IMR-90 (cell line): ENCODE measurements at regions not wholly inside any gene's neighbourhood (a gene's known extent, or its start where the extent isn't known, plus 50 kb on each side); places are given as distances from the start of the nearest gene placed in this dataset.

ENCODE experiments used
- ATAC-seq: fragments of 200-7000 bp; cut with Tn5 transposase; 2 replicates; pipeline ENCODE4 v1.9.1; 2020; ENCODE audit warnings: low read depth, mild to moderate bottlenecking, moderate library complexity
- BruUV-seq: library from RNA; stranded (reverse); fragments of 400-500 nt; replicated peaks from 2 replicates; lab custom pipeline; 2021; lab: Mats Ljungman, UMichigan
- CTCF ChIA-PET: fragments of 300-600 bp; formaldehyde crosslinking; extraction: SDS; loops from one replicate; lab custom pipeline; 2021; ENCODE audit warnings: antibody characterized with exemption; lab: Yijun Ruan, JAX
- POLR2A ChIA-PET: fragments of 300-600 bp; sonication (Branson Sonifier 250); formaldehyde crosslinking; loops from one replicate; lab custom pipeline; 2022; ENCODE audit warnings: antibody characterized with exemption; ENCODE audit not compliant: unreplicated experiment; lab: Charles Lee
- DNase-seq: peaks from one replicate; pipeline ENCODE4 v3.0.0; 2013
- H2AFZ ChIP-seq: replicated peaks from 2 replicates; pipeline ENCODE3; 2013; ENCODE audit warnings: low read length, mild to moderate bottlenecking; ENCODE audit not compliant: poor library complexity
- H2AK5ac ChIP-seq: 2 replicates; pipeline ENCODE4 v1.6.1; 2013; ENCODE audit warnings: low read depth, low read length, inconsistent platforms
- H2AK9ac ChIP-seq: replicated peaks from 2 replicates; pipeline ENCODE3; 2013; ENCODE audit warnings: mild to moderate bottlenecking, low read depth, low read length, moderate library complexity; ENCODE audit not compliant: poor library complexity
- H2BK120ac ChIP-seq: 2 replicates; pipeline ENCODE4 v1.6.1; 2013; ENCODE audit warnings: low read depth, low read length, inconsistent platforms
- H2BK15ac ChIP-seq: 3 replicates; pipeline ENCODE4 v1.6.1; 2013; ENCODE audit warnings: low read depth, low read length, inconsistent platforms
- H2BK20ac ChIP-seq: 2 replicates; pipeline ENCODE4 v1.6.1; 2013; ENCODE audit warnings: low read depth, mild to moderate bottlenecking, inconsistent platforms, low read length, moderate library complexity
- H2BK5ac ChIP-seq: 2 replicates; pipeline ENCODE4 v1.6.1; 2013; ENCODE audit warnings: mild to moderate bottlenecking, low read depth, low read length, inconsistent platforms; ENCODE audit not compliant: poor library complexity, severe bottlenecking
- H3K14ac ChIP-seq: replicated peaks from 2 replicates; pipeline ENCODE4 v1.6.1; 2013; ENCODE audit warnings: low read depth, low read length, inconsistent platforms
- H3K18ac ChIP-seq: 2 replicates; pipeline ENCODE4 v1.6.1; 2013; ENCODE audit warnings: low read depth, low read length, control low read depth
- H3K23ac ChIP-seq: 2 replicates; pipeline ENCODE4 v1.6.1; 2013; ENCODE audit warnings: low read depth, low read length, inconsistent platforms
- H3K27ac ChIP-seq: 2 replicates; pipeline ENCODE4 v1.5.1; 2013; ENCODE audit warnings: mild to moderate bottlenecking, control low read depth, low read length; ENCODE audit not compliant: insufficient read depth
- H3K27me3 ChIP-seq: 2 replicates; pipeline ENCODE4 v1.6.1; 2013; ENCODE audit warnings: low read length; ENCODE audit not compliant: control insufficient read depth, insufficient read depth
- H3K36me3 ChIP-seq: 2 replicates; pipeline ENCODE4 v1.6.1; 2013; ENCODE audit warnings: low read length, mixed read lengths; ENCODE audit not compliant: control insufficient read depth, insufficient read depth
- H3K4ac ChIP-seq: 2 replicates; pipeline ENCODE4 v1.6.1; 2013; ENCODE audit warnings: low read depth, low read length, inconsistent platforms
- H3K4me1 ChIP-seq: 2 replicates; pipeline ENCODE4 v1.6.1; 2013; ENCODE audit warnings: low read length, mixed read lengths; ENCODE audit not compliant: control insufficient read depth, insufficient read depth
- H3K4me2 ChIP-seq: 2 replicates; pipeline ENCODE4 v1.6.1; 2013; ENCODE audit warnings: low read depth, mild to moderate bottlenecking, control low read depth, low read length, moderate library complexity
- H3K4me3 ChIP-seq: 2 replicates; pipeline ENCODE4 v1.5.1; 2013; ENCODE audit warnings: low read depth, mild to moderate bottlenecking, control low read depth, low read length, moderate library complexity; ENCODE audit not compliant: insufficient read depth
- H3K56ac ChIP-seq: 2 replicates; pipeline ENCODE4 v1.6.1; 2013; ENCODE audit warnings: low read length, inconsistent platforms; ENCODE audit not compliant: insufficient read depth; ENCODE audit errors: extremely low read depth
- H3K79me1 ChIP-seq, 2 experiments: 2 replicates each; pipeline ENCODE4 v1.6.1; 2013; ENCODE audit warnings: low read length in 2 of 2, inconsistent platforms in 1 of 2, low read depth in 1 of 2
- H3K9ac ChIP-seq: 2 replicates; pipeline ENCODE4 v1.6.1; 2013; ENCODE audit warnings: low read depth, low read length, control low read depth
- H3K9me1 ChIP-seq: 2 replicates; pipeline ENCODE4 v1.6.1; 2013; ENCODE audit warnings: low read length, inconsistent platforms; ENCODE audit not compliant: insufficient read depth
- H3K9me3 ChIP-seq: 2 replicates; pipeline ENCODE4 v1.6.1; 2013; ENCODE audit warnings: low read length; ENCODE audit not compliant: control insufficient read depth, insufficient read depth
- H4K20me1 ChIP-seq: 2 replicates; pipeline ENCODE4 v1.6.1; 2013; ENCODE audit warnings: low read length, inconsistent platforms; ENCODE audit not compliant: insufficient read depth
- H4K5ac ChIP-seq: 2 replicates; pipeline ENCODE4 v1.6.1; 2013; ENCODE audit warnings: mild to moderate bottlenecking, low read depth, low read length, control low read depth
- H4K8ac ChIP-seq, 2 experiments: 2 replicates each; pipeline ENCODE4 v1.6.1; 2013; ENCODE audit warnings: low read depth in 2 of 2, low read length in 2 of 2, control low read depth in 1 of 2, inconsistent platforms in 1 of 2
- H4K91ac ChIP-seq: 2 replicates; pipeline ENCODE4 v1.6.1; 2013; ENCODE audit warnings: low read depth, low read length, inconsistent platforms; ENCODE audit not compliant: insufficient read depth
- BHLHE40 ChIP-seq: fragments of 150-350 bp; IDR thresholded peaks from 2 replicates; pipeline ENCODE4 v1.6.1; 2016; ENCODE audit warnings: mild to moderate bottlenecking, low read depth, low read length
- CTCF ChIP-seq: conservative IDR thresholded peaks from 2 replicates; pipeline ENCODE4 v1.5.1; 2012; ENCODE audit warnings: mild to moderate bottlenecking, low read depth, low read length, improper control_type of control experiment
- FOS ChIP-seq: fragments of 150-350 bp; IDR thresholded peaks from 2 replicates; pipeline ENCODE4 v1.6.1; 2016; ENCODE audit warnings: low read depth, low read length
- MAZ ChIP-seq: IDR thresholded peaks from 2 replicates; pipeline ENCODE4 v1.6.1; 2012; ENCODE audit warnings: low read depth, mild to moderate bottlenecking, low read length, improper control_type of control experiment, moderate library complexity, borderline replicate concordance
- POLR2A ChIP-seq: IDR thresholded peaks from 2 replicates; pipeline ENCODE4 v1.6.1; 2012; ENCODE audit warnings: mild to moderate bottlenecking, low read depth, low read length
- RAD21 ChIP-seq: IDR thresholded peaks from 2 replicates; pipeline ENCODE4 v1.6.1; 2012; ENCODE audit warnings: low read length, improper control_type of control experiment
- RCOR1 ChIP-seq: IDR thresholded peaks from 2 replicates; pipeline ENCODE4 v1.6.1; 2012; ENCODE audit warnings: mild to moderate bottlenecking, low read length, improper control_type of control experiment; ENCODE audit not compliant: insufficient replicate concordance
- RFX5 ChIP-seq: IDR thresholded peaks from 2 replicates; pipeline ENCODE4 v1.8.0; 2012; ENCODE audit warnings: low read depth, mild to moderate bottlenecking, low read length, moderate library complexity
- SMC3 ChIP-seq: fragments of 150-350 bp; IDR thresholded peaks from 2 replicates; pipeline ENCODE4 v1.6.1; 2016; ENCODE audit warnings: low read depth, mild to moderate bottlenecking, antibody characterized with exemption, low read length, moderate library complexity
- WGBS, 2 experiments: methylation state at CpG; one replicate each; pipeline versions ENCODE4 v1.1.5 to v1.1.7; 2013; ENCODE audit warnings: missing lambda C conversion rate in 2 of 2; ENCODE audit not compliant: insufficient read length in 1 of 2; ENCODE audit errors: extremely low coverage in 2 of 2; 5-methylcytosine and 5-hydroxymethylcytosine counted together
- dilution Hi-C: fragments of 300-500 bp; cut with HindIII; formaldehyde crosslinking; loops from one replicate; pipeline ENCODE4 v1.14.3; 2018; ENCODE audit warnings: low sequenced_read_pairs; ENCODE audit not compliant: unreplicated experiment
- in situ Hi-C: fragments of 300-500 bp; cut with MboI; formaldehyde crosslinking; loops from 3 replicates; pipeline ENCODE4 v1.14.3; 2019; ENCODE audit warnings: low sequenced_read_pairs, inconsistent platforms, mixed read lengths
- intact Hi-C: fragments of 100-400 bp; cut with micrococcal nuclease; formaldehyde crosslinking; loops from 2 replicates; pipeline ENCODE4 v1.10.0; 2022

- Histone ChIP-seq H3K9me3 (peaks cover 3% of the 10 kb centered on the region; the same call in 1 of the 2 replicates), H3K27ac (no peak overlapping the region), H3K18ac (no peak overlapping the region), H3K36me3 (no peaks in the 10 kb centered on the region), H3K4me3 (no peak overlapping the region), H2BK5ac (no peak overlapping the region), H2AFZ (no peak overlapping the region), H2AK5ac (no peak overlapping the region), H4K8ac (no peak overlapping the region), H4K20me1 (no peaks in the 10 kb centered on the region), H3K9me1 (no peaks in the 10 kb centered on the region), H3K4ac (no peak overlapping the region), H3K4me1 (no peaks in the 10 kb centered on the region), H2BK120ac (no peak overlapping the region), H2BK20ac (no peak overlapping the region), H3K23ac (no peak overlapping the region), H2AK9ac (no peak overlapping the region), H3K9ac (no peak overlapping the region), H3K79me1 (no peaks in the 10 kb centered on the region), H2BK15ac (no peak overlapping the region), H3K14ac (no peak overlapping the region), H4K5ac (no peak overlapping the region), H3K4me2 (no peak overlapping the region), H3K56ac (no peak overlapping the region), H4K91ac (no peak overlapping the region), H3K27me3 (no peaks in the 10 kb centered on the region)
- in situ Hi-C loops: no loop called here
- intact Hi-C loops: no loop called here
- POLR2A ChIA-PET: no interaction called here
- TF ChIP-seq RAD21: no peak
- TF ChIP-seq RFX5: no peak
- no peak for TF ChIP-seq BHLHE40
- no peak for TF ChIP-seq SMC3
- TF ChIP-seq POLR2A: no peak
- no peak for TF ChIP-seq FOS
- no peak for TF ChIP-seq RCOR1
- no peak for TF ChIP-seq CTCF
- no peak for TF ChIP-seq MAZ
- ATAC-seq: no peak
- no CpG with 5 or more reads among the region's 2 CpGs for WGBS, 2 experiments
- CTCF ChIA-PET: no interaction called here
- BruUV-seq: no TSS peak
- dilution Hi-C loops: no loop called here
- no peak for DNase-seq
Measured at GRCh38 chrX:144916785-144917184, 330.5 kb upstream of the SPANXN1 start.
